ENCODE measurements at regions not wholly inside any gene's neighbourhood (a gene's known extent, or its start where the extent isn't known, plus 50 kb on each side); places are given as distances from the start of the nearest gene placed in this dataset.

DNA sequence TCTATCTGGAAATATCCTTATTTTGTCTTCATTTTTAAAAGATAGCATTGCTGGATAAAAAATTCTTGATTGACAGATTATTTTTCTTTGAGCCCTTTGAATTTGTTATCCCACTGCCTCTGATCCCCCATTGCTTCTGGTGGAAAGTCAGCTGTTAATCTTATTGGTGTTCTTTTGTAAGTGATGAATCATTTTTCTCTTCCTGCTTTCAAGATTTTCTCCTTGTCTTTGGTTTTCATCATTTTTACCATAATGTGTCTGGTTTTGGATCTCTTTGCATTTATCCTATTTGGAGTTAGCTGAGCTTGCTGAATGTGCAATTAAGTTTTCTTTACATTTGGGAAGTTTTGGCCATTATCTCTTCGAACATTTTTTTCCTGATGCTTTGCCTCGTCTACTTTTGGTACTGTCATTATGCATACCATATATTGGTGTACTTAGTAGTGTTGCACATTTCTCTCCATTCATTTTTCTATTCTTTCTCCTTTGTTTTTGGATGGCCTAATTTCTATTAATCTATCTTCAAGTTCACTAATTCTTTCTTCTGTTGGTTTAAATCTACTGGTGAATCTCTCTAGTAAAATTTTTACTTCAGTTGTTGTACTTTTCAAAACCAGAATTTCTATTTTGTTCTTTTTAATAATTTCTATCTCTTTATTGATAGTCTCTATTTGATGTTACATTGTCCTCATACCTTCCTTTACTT lies 440.0 kb upstream of the PROK2 start:
- no peaks in the 10 kb centered on the region for H3K36me3 ChIP-seq
- H3K4me3 ChIP-seq: no peak overlapping the region
- TF ChIP-seq, protein P1, sequence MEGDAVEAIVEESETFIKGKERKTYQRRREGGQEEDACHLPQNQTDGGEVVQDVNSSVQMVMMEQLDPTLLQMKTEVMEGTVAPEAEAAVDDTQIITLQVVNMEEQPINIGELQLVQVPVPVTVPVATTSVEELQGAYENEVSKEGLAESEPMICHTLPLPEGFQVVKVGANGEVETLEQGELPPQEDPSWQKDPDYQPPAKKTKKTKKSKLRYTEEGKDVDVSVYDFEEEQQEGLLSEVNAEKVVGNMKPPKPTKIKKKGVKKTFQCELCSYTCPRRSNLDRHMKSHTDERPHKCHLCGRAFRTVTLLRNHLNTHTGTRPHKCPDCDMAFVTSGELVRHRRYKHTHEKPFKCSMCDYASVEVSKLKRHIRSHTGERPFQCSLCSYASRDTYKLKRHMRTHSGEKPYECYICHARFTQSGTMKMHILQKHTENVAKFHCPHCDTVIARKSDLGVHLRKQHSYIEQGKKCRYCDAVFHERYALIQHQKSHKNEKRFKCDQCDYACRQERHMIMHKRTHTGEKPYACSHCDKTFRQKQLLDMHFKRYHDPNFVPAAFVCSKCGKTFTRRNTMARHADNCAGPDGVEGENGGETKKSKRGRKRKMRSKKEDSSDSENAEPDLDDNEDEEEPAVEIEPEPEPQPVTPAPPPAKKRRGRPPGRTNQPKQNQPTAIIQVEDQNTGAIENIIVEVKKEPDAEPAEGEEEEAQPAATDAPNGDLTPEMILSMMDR (IDR thresholded peaks at IDR 0.05; ENCODE audit: borderline replicate concordance): no peak
- H3K27me3 ChIP-seq (ENCODE audit: low read depth): peaks cover 8% of the 10 kb centered on the region
- no peak for DNase-seq
- intact Hi-C loops (cut with micrococcal nuclease): no loop called here
- H3K27ac ChIP-seq (replicated peaks): no peak overlapping the region
- H3K4me1 ChIP-seq: no peaks in the 10 kb centered on the region
- peaks cover 25% of the 10 kb centered on the region for H3K9me3 ChIP-seq (replicated peaks)

DNA sequence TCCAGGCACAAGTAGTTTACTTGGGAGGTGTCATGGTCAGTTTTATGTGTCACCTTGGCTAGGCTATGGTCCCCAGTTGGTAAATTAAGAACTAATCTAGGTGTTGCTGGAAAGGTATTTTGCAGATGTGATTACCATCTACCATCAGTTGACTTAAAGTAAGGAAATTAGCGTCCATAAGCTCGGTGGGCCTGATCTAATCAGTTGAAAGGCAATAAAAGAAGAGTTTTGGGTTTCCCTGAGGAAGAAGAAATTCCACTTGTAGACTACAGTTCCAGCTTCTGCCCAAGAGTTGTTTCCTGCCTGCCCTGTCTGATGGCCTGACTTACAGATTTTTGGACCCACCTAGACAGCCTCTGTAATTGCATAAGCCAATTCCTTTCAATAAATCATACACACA lies 438.7 kb upstream of the PROK2 start:
- TF ChIP-seq, protein P1 (IDR thresholded peaks at IDR 0.05; ENCODE audit: borderline replicate concordance): no peak

DNA sequence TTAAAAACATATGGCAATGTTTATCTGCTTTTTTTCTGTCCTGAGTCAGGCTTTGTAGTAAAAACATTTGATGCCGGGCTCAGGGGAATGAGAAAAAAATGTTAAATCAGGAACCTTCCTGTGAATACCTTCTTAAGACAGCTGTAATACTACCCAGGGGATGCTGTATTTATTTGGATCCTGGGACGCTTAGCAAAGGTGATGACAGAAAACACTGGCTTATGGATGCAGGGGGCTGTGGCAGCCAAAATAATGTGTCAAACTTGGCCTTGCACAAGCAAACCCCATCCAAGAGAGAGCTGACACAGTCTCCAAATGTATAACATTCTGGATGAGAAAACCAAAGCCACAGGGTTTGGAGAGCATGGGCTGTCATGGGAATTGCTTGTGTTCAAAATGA lies 438.2 kb upstream of the PROK2 start:
- no peaks in the 10 kb centered on the region for H3K36me3 ChIP-seq
- TF ChIP-seq, protein P1 (IDR thresholded peaks at IDR 0.05; ENCODE audit: borderline replicate concordance): no peak

More for the DNA sequence above, 438.7 kb upstream of the PROK2 start:
- Histone ChIP-seq H3K9me3 (replicated peaks) (peaks cover 25% of the 10 kb centered on the region), H3K27ac (replicated peaks) (no peak overlapping the region), H3K27me3 (ENCODE audit: low read depth) (peaks cover 6% of the 10 kb centered on the region), H3K4me1 (no peaks in the 10 kb centered on the region), H3K4me3 (no peak overlapping the region), H3K36me3 (no peaks in the 10 kb centered on the region)
- DNase-seq: no peak
- intact Hi-C loops (cut with micrococcal nuclease): no loop called here

DNA sequence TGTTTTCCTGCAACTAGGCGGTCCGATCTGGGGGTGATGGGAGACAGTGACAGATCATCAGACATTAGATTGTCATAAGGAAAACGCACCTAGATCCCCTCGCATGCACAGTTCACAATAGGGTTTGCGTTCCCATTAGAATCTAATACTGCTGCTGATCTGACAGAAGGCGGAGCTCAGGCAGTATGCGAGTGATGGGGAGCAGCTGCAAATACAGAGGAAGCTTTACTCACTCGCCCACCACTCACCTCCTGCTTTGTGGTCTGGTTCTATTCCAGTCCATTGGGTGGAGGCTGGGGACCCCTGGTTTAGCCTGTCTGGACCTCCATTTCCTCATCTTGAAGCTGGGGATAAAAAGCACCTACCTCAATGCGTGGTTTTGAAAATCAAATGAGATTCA lies 437.5 kb upstream of the PROK2 start:
- no peak overlapping the region for H3K4me3 ChIP-seq
- no peaks in the 10 kb centered on the region for H3K4me1 ChIP-seq
- H3K27ac ChIP-seq (replicated peaks): no peak overlapping the region
- peaks cover 25% of the 10 kb centered on the region for H3K9me3 ChIP-seq (replicated peaks)
- H3K36me3 ChIP-seq: no peaks in the 10 kb centered on the region
- no peaks in the 10 kb centered on the region for H3K27me3 ChIP-seq (ENCODE audit: low read depth)
- TF ChIP-seq, protein P1 (IDR thresholded peaks at IDR 0.05; ENCODE audit: borderline replicate concordance): no peak
- intact Hi-C loops (cut with micrococcal nuclease): no loop called here
- DNase-seq: no peak

More for the DNA sequence above, 438.2 kb upstream of the PROK2 start:
- Histone ChIP-seq H3K27ac (replicated peaks) (no peak overlapping the region), H3K9me3 (replicated peaks) (peaks cover 25% of the 10 kb centered on the region), H3K4me1 (no peaks in the 10 kb centered on the region), H3K27me3 (ENCODE audit: low read depth) (peaks cover under 1% of the 10 kb centered on the region), H3K4me3 (no peak overlapping the region)
- intact Hi-C loops (cut with micrococcal nuclease): no loop called here
- DNase-seq: no peak

DNA sequence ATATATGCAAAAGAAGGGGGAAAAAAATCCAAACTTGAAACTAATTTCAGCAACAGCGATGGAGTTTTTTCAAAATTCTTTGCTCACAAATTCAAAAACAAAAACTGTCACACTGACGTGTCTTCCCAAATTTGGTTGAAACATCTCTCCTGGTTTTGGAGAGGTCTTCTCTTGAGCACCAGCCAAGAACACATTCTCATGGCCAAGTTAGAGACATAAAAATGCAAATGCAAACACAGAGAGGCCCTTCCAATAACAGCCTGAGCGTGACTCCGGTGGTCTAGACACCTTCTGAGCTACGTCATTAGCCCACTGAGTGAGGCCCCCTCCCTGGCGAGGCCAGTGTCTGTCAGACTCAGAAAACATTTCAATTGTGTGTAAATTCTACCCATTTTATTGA lies 436.0 kb upstream of the PROK2 start:
- TF ChIP-seq, protein P1 (IDR thresholded peaks at IDR 0.05; ENCODE audit: borderline replicate concordance): no peak
- Histone ChIP-seq H3K4me1 (no peaks in the 10 kb centered on the region), H3K36me3 (no peaks in the 10 kb centered on the region), H3K9me3 (replicated peaks) (peaks cover 20% of the 10 kb centered on the region), H3K4me3 (no peak overlapping the region), H3K27me3 (ENCODE audit: low read depth) (no peaks in the 10 kb centered on the region), H3K27ac (replicated peaks) (no peak overlapping the region)
- no peak for DNase-seq
- intact Hi-C loops (cut with micrococcal nuclease): no loop called here
